Fibroblast of skin of right quadriceps (primary cell): ENCODE measurements at regions not wholly inside any gene's neighbourhood (a gene's known extent, or its start where the extent isn't known, plus 50 kb on each side); places are given as distances from the start of the nearest gene placed in this dataset.
"Not testable (repeated sequence)": the region's sequence is repeated elsewhere in the genome, so short reads cannot be mapped to it uniquely, and the experiment has no call there.

ENCODE experiments used
- DNase-seq: peaks from one replicate; pipeline ENCODE4 v3.0.0-alpha.2; 2013

- DNase-seq = not testable (repeated sequence)
These were observed 121.8 kb downstream of the FSCB start for GRCh38 chr14:44385296-44385695.

- not testable (repeated sequence) for DNase-seq
These were observed 122.3 kb downstream of the FSCB start for GRCh38 chr14:44384601-44385293.

- DNase-seq = no peak
These were observed 123.0 kb downstream of the FSCB start for GRCh38 chr14:44384093-44384492.

- no peak for DNase-seq
These were observed 123.4 kb downstream of the FSCB start for GRCh38 chr14:44383636-44384035.

GRCh38 chr14:44379292-44379977 lies 127.6 kb downstream of the FSCB start:
- no peak for DNase-seq

GRCh38 chr14:44374906-44375305 lies 132.2 kb downstream of the FSCB start:
- no peak for DNase-seq

- no peak for DNase-seq
These were observed 134.1 kb downstream of the FSCB start for GRCh38 chr14:44372807-44373489.

- no peak for DNase-seq
These were observed 134.9 kb downstream of the FSCB start for GRCh38 chr14:44372231-44372630.

- no peak for DNase-seq
These were observed 136.4 kb downstream of the FSCB start for GRCh38 chr14:44370727-44371126.

- no peak for DNase-seq
These were observed 137.5 kb downstream of the FSCB start for GRCh38 chr14:44369401-44370123.

- no peak for DNase-seq
These were observed 146.0 kb downstream of the FSCB start for GRCh38 chr14:44361083-44361482.

- DNase-seq = peak; percentile 0
These were observed 153.3 kb downstream of the FSCB start for GRCh38 chr14:44353805-44354204.

GRCh38 chr14:44352201-44352600 lies 154.9 kb downstream of the FSCB start:
- DNase-seq = no peak

- DNase-seq = no peak
These were observed 159.8 kb downstream of the FSCB start for GRCh38 chr14:44347316-44347715.

- no peak for DNase-seq
These were observed 166.0 kb downstream of the FSCB start for GRCh38 chr14:44341116-44341515.

- DNase-seq = no peak
These were observed 167.2 kb downstream of the FSCB start for GRCh38 chr14:44339862-44340261.

- DNase-seq = peak; percentile 9
These were observed 167.9 kb downstream of the FSCB start for GRCh38 chr14:44339231-44339630.

- no peak for DNase-seq
These were observed 189.7 kb downstream of the FSCB start for GRCh38 chr14:44317441-44317746.

- peak; percentile 82 for DNase-seq
These were observed 190.2 kb downstream of the FSCB start for GRCh38 chr14:44316647-44317440.

GRCh38 chr14:44309331-44309730 lies 197.8 kb downstream of the FSCB start:
- DNase-seq = no peak

GRCh38 chr14:44300916-44301315 lies 206.2 kb downstream of the FSCB start:
- DNase-seq = no peak

GRCh38 chr14:44297437-44297836 lies 209.6 kb downstream of the FSCB start:
- DNase-seq = peak; percentile 4
